Testis (tissue), 2 donors: ENCODE measurements at regions not wholly inside any gene's neighbourhood (a gene's known extent, or its start where the extent isn't known, plus 50 kb on each side); places are given as distances from the start of the nearest gene placed in this dataset.

Experiments used
- CTCF ChIP-seq, 3 experiments: fragments of 450-650 bp in 2 of 3; fragments of 200-600 bp in 1 of 3; sonication (generic) in 1 of 3; IDR thresholded peaks; one replicate each; pipeline ENCODE4 v1.5.1; 2016 to 2019; ENCODE audit warnings: antibody characterized with exemption in 3 of 3, mild to moderate bottlenecking in 2 of 3, moderate library complexity in 1 of 3
- POLR2A ChIP-seq: fragments of 450-650 bp; IDR thresholded peaks from one replicate; pipeline ENCODE4 v1.6.1; 2017; ENCODE audit warnings: antibody characterized with exemption, mild to moderate bottlenecking, moderate library complexity

GRCh38 chr22:26981541-26981940 lies 324.2 kb downstream of the MIAT start:
- TF ChIP-seq CTCF (IDR thresholded peaks at IDR 0.05) (no peak), POLR2A (no peak)
